SK-N-SH (cell line): ENCODE measurements at regions not wholly inside any gene's neighbourhood (a gene's known extent, or its start where the extent isn't known, plus 50 kb on each side); places are given as distances from the start of the nearest gene placed in this dataset.

Experiments
- CTCF ChIA-PET: fragments of 300-600, 350-600 bp; formaldehyde crosslinking; extraction: SDS; loops from one replicate; lab custom pipeline; 2021; lab: Yijun Ruan, JAX
- POLR2A ChIA-PET: fragments of 350-600 bp; sonication (Branson Sonifier 250); formaldehyde crosslinking; extraction: SDS; loops from one replicate; lab custom pipeline; 2020; ENCODE audit warnings: antibody characterized with exemption, inconsistent platforms; lab: Yijun Ruan, JAX
- DNase-seq: peaks from one replicate; pipeline ENCODE4 v3.0.0; 2012
- H2AFZ ChIP-seq: fragments of 200-600 bp; sonication (generic); 2 replicates; pipeline ENCODE4 v1.8.1; 2016; ENCODE audit warnings: antibody characterized with exemption, mild to moderate bottlenecking, low read depth
- H3F3A ChIP-seq: fragments of 200-600 bp; sonication (generic); replicated peaks from 2 replicates; pipeline ENCODE3; 2016; ENCODE audit warnings: antibody characterized with exemption, mild to moderate bottlenecking; ENCODE audit not compliant: insufficient read depth
- H3K27ac ChIP-seq, 2 experiments: fragments of 200-500 bp in 1 of 2; fragments of 200-600 bp in 1 of 2; sonication (Bioruptor generic) in 1 of 2; sonication (generic), shearing (Covaris generic) in 1 of 2; 2 replicates each; pipeline versions ENCODE4 v1.5.1 to v1.6.1; 2014 to 2016; ENCODE audit warnings: low read depth in 2 of 2, inconsistent platforms in 1 of 2, low read length in 1 of 2, mild to moderate bottlenecking in 1 of 2, mixed read lengths in 1 of 2
- H3K27me3 ChIP-seq: fragments of 200-600 bp; sonication (generic), shearing (Covaris generic); 2 replicates; pipeline ENCODE4 v1.6.1; 2016; ENCODE audit warnings: mixed run types; ENCODE audit not compliant: insufficient read depth
- H3K36me3 ChIP-seq, 2 experiments: fragments of 200-500 bp in 1 of 2; fragments of 200-600 bp in 1 of 2; sonication (Bioruptor generic) in 1 of 2; sonication (generic) in 1 of 2; replicated peaks in 1 of 2; 2 replicates each; pipeline versions ENCODE3 to v1.5.1; 2014 to 2016; ENCODE audit warnings: low read length in 1 of 2, mild to moderate bottlenecking in 1 of 2; ENCODE audit not compliant: insufficient read depth in 2 of 2, control insufficient read depth in 1 of 2
- H3K4me1 ChIP-seq, 2 experiments: fragments of 200-500 bp in 1 of 2; fragments of 200-600 bp in 1 of 2; sonication (Bioruptor generic) in 1 of 2; sonication (generic), shearing (Covaris generic) in 1 of 2; 2 replicates each; pipeline versions ENCODE4 v1.5.1 to v1.6.1; 2014 to 2016; ENCODE audit warnings: low read depth in 1 of 2, low read length in 1 of 2, mixed run types in 1 of 2; ENCODE audit not compliant: insufficient read depth in 2 of 2, control insufficient read depth in 1 of 2
- H3K4me2 ChIP-seq: fragments of 200-600 bp; sonication (generic), shearing (Covaris generic); 2 replicates; pipeline ENCODE4 v1.6.1; 2017; ENCODE audit warnings: mixed run types
- H3K4me3 ChIP-seq, 2 experiments: fragments of 200-500 bp in 1 of 2; fragments of 200-600 bp in 1 of 2; sonication (Bioruptor generic) in 1 of 2; sonication (generic), shearing (Covaris generic) in 1 of 2; 2 replicates each; pipeline versions ENCODE4 v1.5.1 to v1.8.1; 2014 to 2016; ENCODE audit warnings: low read depth in 2 of 2, inconsistent platforms in 1 of 2, low read length in 1 of 2, mild to moderate bottlenecking in 1 of 2, mixed read lengths in 1 of 2, moderate library complexity in 1 of 2
- H3K79me2 ChIP-seq: fragments of 200-600 bp; sonication (generic); 2 replicates; pipeline ENCODE4 v1.8.1; 2017; ENCODE audit warnings: mild to moderate bottlenecking; ENCODE audit not compliant: insufficient read depth
- H3K9ac ChIP-seq: fragments of 200-600 bp; sonication (generic); 2 replicates; pipeline ENCODE4 v1.6.1; 2017; ENCODE audit warnings: mixed run types
- H3K9me2 ChIP-seq: fragments of 200-600 bp; sonication (generic); 2 replicates; pipeline ENCODE4 v1.6.1; 2017; ENCODE audit warnings: mixed run types
- H3K9me3 ChIP-seq: fragments of 200-600 bp; sonication (generic); 2 replicates; pipeline ENCODE4 v1.6.1; 2017; ENCODE audit warnings: mixed run types, mild to moderate bottlenecking, moderate library complexity
- H4K20me1 ChIP-seq: fragments of 200-600 bp; sonication (generic); 2 replicates; pipeline ENCODE4 v1.6.1; 2017; ENCODE audit warnings: mild to moderate bottlenecking, mixed run types; ENCODE audit not compliant: insufficient read depth
- CHD2 ChIP-seq: fragments of 150-350 bp; IDR thresholded peaks from 2 replicates; pipeline ENCODE4 v1.6.1; 2018; ENCODE audit warnings: low read length; ENCODE audit not compliant: partially characterized antibody
- ELF1 ChIP-seq: IDR thresholded peaks from 2 replicates; pipeline ENCODE4 v1.4.0; 2012
- EP300 ChIP-seq, 2 experiments: IDR thresholded peaks; 2 replicates each; pipeline versions ENCODE4 v1.4.0 to v1.6.1; 2012; ENCODE audit warnings: borderline replicate concordance in 1 of 2, low read depth in 1 of 2, low read length in 1 of 2
- FOXJ3 ChIP-seq: sonication (generic); formaldehyde crosslinking; IDR thresholded peaks from 2 replicates; pipeline ENCODE4 v1.5.1; 2020; ENCODE audit warnings: mild to moderate bottlenecking, missing genetic modification reagents
- FOXM1 ChIP-seq: IDR thresholded peaks from 2 replicates; pipeline ENCODE4 v1.4.0; 2012; ENCODE audit warnings: low read depth, mild to moderate bottlenecking
- JUND ChIP-seq: IDR thresholded peaks from 2 replicates; pipeline ENCODE4 v1.4.0; 2012
- MAX ChIP-seq: IDR thresholded peaks from 2 replicates; pipeline ENCODE4 v1.4.0; 2012; ENCODE audit warnings: low read depth
- NFIC ChIP-seq: IDR thresholded peaks from 2 replicates; pipeline ENCODE4 v1.4.0; 2012; ENCODE audit warnings: borderline replicate concordance
- NRF1 ChIP-seq: IDR thresholded peaks from 2 replicates; pipeline ENCODE4 v1.6.1; 2012; ENCODE audit warnings: low read depth, mild to moderate bottlenecking, low read length
- PBX3 ChIP-seq: IDR thresholded peaks from 2 replicates; pipeline ENCODE4; 2012
- POLR2AphosphoS5 ChIP-seq: IDR thresholded peaks from 2 replicates; pipeline ENCODE4 v1.6.1; 2012; ENCODE audit warnings: low read depth, low read length
- RXRA ChIP-seq: IDR thresholded peaks from 2 replicates; pipeline ENCODE4 v1.4.0; 2012; ENCODE audit warnings: low read depth, mild to moderate bottlenecking, borderline replicate concordance
- SIN3A ChIP-seq: IDR thresholded peaks from 2 replicates; pipeline ENCODE4 v1.6.1; 2012; ENCODE audit warnings: low read depth, mild to moderate bottlenecking, low read length, moderate library complexity, borderline replicate concordance
- TAF1 ChIP-seq: IDR thresholded peaks from 2 replicates; pipeline ENCODE4 v1.6.1; 2012; ENCODE audit warnings: low read depth, mild to moderate bottlenecking, low read length, moderate library complexity, borderline replicate concordance
- YY1 ChIP-seq: IDR thresholded peaks from 2 replicates; pipeline ENCODE4 v1.4.0; 2012; ENCODE audit warnings: low read depth, mild to moderate bottlenecking
- WGBS: methylation state at CpG from one replicate; pipeline ENCODE4 v1.1.6; 2017; ENCODE audit warnings: low lambda C conversion rate; 5-methylcytosine and 5-hydroxymethylcytosine counted together
- TF ChIP-seq, protein P1 (sequence below): fragments of 150-350 bp; IDR thresholded peaks from 2 replicates; pipeline ENCODE4 v1.6.1; 2016; ENCODE audit warnings: mild to moderate bottlenecking, low read depth, low read length
- TF ChIP-seq, protein P2 (sequence below): IDR thresholded peaks from 2 replicates; pipeline ENCODE4 v1.4.0; 2012; ENCODE audit warnings: low read depth, borderline replicate concordance
- TF ChIP-seq, protein P3 (sequence below): fragments of 200-600 bp; sonication (generic); IDR thresholded peaks from 2 replicates; pipeline ENCODE4 v1.6.1; 2017; ENCODE audit warnings: antibody characterized with exemption, mild to moderate bottlenecking, moderate library complexity

GRCh38 chr7:33729726-33730125 lies 175.6 kb upstream of the BMPER start:
- Histone ChIP-seq H3K27me3 (no peaks in the 10 kb centered on the region), H3K4me3 (no peak overlapping the region), H3K4me1 (peaks cover 0 to 14% of the 10 kb centered on the region in 2 experiments; a peak in 2 of 4 replicates), H3K4me2 (no peak overlapping the region), H4K20me1 (no peaks in the 10 kb centered on the region), H3K27ac (no peak overlapping the region), H3K79me2 (no peaks in the 10 kb centered on the region), H3F3A (no peaks in the 10 kb centered on the region), H3K36me3 (no peaks in the 10 kb centered on the region), H3K9me2 (no peaks in the 10 kb centered on the region), H3K9ac (no peak overlapping the region), H2AFZ (no peak overlapping the region), H3K9me3 (no peaks in the 10 kb centered on the region)
- CTCF ChIA-PET, result interaction anchor here (1.2 to 1.7 kb wide), 3 partner anchors 12 to 166 kb away, joined by 3 to 5 read pairs (median 4); no protein-coding TSS in a partner anchor
- WGBS, result 75% methylated on average over 3 of the region's 3 CpGs
- POLR2A ChIA-PET, result no interaction called here
- no peak for TF ChIP-seq MAX
- TF ChIP-seq PBX3, result no peak
- no peak for TF ChIP-seq EP300 (IDR thresholded peaks at IDR 0.05; ENCODE audit: borderline replicate concordance in 1 of 2, low read depth in 1 of 2, low read length in 1 of 2)
- TF ChIP-seq TAF1, result no peak
- TF ChIP-seq, protein P1, sequence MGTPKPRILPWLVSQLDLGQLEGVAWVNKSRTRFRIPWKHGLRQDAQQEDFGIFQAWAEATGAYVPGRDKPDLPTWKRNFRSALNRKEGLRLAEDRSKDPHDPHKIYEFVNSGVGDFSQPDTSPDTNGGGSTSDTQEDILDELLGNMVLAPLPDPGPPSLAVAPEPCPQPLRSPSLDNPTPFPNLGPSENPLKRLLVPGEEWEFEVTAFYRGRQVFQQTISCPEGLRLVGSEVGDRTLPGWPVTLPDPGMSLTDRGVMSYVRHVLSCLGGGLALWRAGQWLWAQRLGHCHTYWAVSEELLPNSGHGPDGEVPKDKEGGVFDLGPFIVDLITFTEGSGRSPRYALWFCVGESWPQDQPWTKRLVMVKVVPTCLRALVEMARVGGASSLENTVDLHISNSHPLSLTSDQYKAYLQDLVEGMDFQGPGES, result no peak
- no peak for TF ChIP-seq FOXJ3 (CRISPR knock-in tag)
- no peak for TF ChIP-seq POLR2AphosphoS5
- no peak for TF ChIP-seq FOXM1
- TF ChIP-seq SIN3A, result no peak
- no peak for TF ChIP-seq ELF1
- no peak for TF ChIP-seq JUND
- no peak for TF ChIP-seq NRF1
- TF ChIP-seq CHD2, result no peak
- no peak for DNase-seq

- no peaks in the 10 kb centered on the region for H3K9me2 ChIP-seq
- H3K27me3 ChIP-seq, result no peaks in the 10 kb centered on the region
- no peak overlapping the region for H3K4me2 ChIP-seq
- POLR2A ChIA-PET, result no interaction called here
- no peak overlapping the region for H3K27ac ChIP-seq
- no peaks in the 10 kb centered on the region for H3K9me3 ChIP-seq
- DNase-seq, result no peak
- no peaks in the 10 kb centered on the region for H3K36me3 ChIP-seq
- no peaks in the 10 kb centered on the region for H3K79me2 ChIP-seq
- H3K4me3 ChIP-seq, result no peak overlapping the region
- no peaks in the 10 kb centered on the region for H4K20me1 ChIP-seq
- no peak overlapping the region for H2AFZ ChIP-seq
- no peak for TF ChIP-seq RXRA
- TF ChIP-seq, protein P2, sequence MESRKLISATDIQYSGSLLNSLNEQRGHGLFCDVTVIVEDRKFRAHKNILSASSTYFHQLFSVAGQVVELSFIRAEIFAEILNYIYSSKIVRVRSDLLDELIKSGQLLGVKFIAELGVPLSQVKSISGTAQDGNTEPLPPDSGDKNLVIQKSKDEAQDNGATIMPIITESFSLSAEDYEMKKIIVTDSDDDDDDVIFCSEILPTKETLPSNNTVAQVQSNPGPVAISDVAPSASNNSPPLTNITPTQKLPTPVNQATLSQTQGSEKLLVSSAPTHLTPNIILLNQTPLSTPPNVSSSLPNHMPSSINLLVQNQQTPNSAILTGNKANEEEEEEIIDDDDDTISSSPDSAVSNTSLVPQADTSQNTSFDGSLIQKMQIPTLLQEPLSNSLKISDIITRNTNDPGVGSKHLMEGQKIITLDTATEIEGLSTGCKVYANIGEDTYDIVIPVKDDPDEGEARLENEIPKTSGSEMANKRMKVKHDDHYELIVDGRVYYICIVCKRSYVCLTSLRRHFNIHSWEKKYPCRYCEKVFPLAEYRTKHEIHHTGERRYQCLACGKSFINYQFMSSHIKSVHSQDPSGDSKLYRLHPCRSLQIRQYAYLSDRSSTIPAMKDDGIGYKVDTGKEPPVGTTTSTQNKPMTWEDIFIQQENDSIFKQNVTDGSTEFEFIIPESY, result no peak
- no peak for TF ChIP-seq NFIC
- no peak for TF ChIP-seq TAF1
- no peak for TF ChIP-seq EP300 (IDR thresholded peaks at IDR 0.05; ENCODE audit: borderline replicate concordance in 1 of 2, low read depth in 1 of 2, low read length in 1 of 2)
- TF ChIP-seq, protein P3, sequence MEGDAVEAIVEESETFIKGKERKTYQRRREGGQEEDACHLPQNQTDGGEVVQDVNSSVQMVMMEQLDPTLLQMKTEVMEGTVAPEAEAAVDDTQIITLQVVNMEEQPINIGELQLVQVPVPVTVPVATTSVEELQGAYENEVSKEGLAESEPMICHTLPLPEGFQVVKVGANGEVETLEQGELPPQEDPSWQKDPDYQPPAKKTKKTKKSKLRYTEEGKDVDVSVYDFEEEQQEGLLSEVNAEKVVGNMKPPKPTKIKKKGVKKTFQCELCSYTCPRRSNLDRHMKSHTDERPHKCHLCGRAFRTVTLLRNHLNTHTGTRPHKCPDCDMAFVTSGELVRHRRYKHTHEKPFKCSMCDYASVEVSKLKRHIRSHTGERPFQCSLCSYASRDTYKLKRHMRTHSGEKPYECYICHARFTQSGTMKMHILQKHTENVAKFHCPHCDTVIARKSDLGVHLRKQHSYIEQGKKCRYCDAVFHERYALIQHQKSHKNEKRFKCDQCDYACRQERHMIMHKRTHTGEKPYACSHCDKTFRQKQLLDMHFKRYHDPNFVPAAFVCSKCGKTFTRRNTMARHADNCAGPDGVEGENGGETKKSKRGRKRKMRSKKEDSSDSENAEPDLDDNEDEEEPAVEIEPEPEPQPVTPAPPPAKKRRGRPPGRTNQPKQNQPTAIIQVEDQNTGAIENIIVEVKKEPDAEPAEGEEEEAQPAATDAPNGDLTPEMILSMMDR, result no peak
- no peak for TF ChIP-seq FOXJ3 (CRISPR knock-in tag)
- TF ChIP-seq YY1, result no peak
- TF ChIP-seq POLR2AphosphoS5, result no peak
- CTCF ChIA-PET, result interaction anchor here (1.1 to 2.7 kb wide), 7 partner anchors 8 to 546 kb away, joined by 3 to 13 read pairs (median 4); no protein-coding TSS in a partner anchor
- WGBS, result 20% methylated on average over 2 of the region's 4 CpGs
- peaks cover 0 to 4% of the 10 kb centered on the region in 2 experiments; a peak in 1 of 4 replicates for H3K4me1 ChIP-seq
- no peaks in the 10 kb centered on the region for H3F3A ChIP-seq
- H3K9ac ChIP-seq, result no peak overlapping the region
Measured at GRCh38 chr7:33730958-33731357, 174.4 kb upstream of the BMPER start.
